ENCODE measurements at regions not wholly inside any gene's neighbourhood (a gene's known extent, or its start where the extent isn't known, plus 50 kb on each side); places are given as distances from the start of the nearest gene placed in this dataset.

DNA sequence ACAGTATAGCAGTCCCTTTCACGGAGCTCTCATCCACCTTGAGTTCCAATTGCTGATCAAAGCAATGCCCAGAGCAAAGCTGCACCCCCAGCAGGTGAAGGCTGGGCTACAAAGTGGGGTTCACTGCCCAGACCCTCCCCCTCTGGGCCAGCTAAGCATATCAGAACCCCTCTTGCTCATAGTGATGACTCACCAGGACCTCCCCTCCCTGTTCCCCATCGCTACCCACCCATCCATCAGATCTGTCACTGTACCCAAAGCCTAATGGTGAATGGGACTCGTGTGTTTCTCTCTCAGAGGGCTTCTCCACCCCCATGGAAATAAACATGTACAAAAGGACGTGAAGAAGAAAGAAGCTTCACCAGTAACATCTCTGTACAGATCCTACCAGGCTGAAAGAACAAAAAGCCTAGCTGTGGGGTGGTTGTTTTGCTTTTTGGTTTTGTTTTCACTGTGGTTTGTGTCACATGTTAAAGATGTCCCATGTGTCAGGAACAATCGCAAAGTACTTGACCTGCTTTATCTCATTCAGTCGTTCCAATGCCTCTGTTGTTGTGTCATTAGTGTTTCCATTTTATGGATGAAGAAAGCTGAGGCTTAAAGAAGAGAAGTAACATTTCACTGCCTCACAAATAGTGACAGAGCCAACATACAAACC, 518.5 kb downstream of the CD83 start:
- DNase-seq (ENCODE audit: low read depth): no peak

DNA sequence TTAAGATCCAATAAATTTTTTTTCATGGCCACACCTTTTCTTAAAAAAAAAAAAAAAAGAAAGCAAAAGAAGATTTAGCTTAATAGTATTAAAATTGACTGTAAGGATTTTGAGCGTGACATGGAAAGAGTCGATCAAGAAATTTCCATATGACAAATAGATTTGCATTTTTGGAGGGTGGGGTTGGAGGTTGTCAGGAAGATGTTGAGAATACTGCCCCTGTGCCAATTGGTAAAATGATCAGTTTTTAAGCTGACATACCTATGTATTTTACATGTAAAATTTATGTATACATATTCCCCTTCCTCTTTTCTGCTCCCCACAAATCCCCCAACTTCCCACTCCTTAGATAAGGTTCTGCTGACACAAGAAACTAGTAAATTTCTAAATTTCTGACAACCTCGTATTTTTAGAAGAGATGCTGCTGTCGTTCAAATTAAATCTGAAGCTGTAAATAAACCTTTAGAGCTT, 520.9 kb downstream of the CD83 start:
- no peak for DNase-seq (ENCODE audit: low read depth)

DNA sequence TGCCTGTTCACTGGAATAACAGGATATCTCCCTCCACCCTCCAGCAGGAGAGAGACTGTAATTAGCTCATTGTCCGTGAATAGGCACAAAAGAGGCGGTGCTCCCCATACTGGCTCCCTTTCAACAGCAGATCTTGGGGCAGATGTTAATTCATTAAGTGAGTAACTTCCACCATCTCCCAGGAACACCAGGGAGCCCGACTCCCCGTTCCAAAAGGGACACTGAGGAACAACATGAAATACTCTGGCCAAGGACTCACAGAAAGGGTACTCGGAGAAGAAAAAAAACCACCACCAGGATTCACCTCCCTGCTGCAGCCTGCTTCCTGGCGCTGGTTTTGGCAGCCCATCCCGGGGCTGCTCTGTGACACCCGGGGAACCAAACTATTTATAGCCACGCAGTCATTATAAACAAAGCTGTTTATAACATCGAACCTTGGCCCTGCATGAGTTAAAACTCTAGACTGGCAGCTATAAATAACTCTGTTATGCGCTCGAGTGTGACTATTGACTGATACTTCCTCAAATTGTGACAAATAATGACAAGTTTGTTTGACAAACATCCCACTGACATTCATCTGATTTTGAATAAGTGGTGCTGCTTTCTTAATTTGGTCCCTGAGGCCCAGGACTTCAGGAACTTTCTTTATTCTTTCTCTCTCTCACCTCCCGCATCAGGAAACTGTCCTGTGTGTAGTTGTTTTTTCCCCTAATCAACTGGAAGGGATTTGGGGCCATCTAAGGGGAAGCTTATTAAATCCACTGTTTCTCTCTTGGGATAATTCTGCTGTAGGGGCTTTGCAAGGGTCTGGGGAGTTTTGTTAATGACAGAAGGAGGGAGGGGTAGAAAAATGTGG, 521.6 kb downstream of the CD83 start:
- no peak for DNase-seq (ENCODE audit: low read depth)

DNA sequence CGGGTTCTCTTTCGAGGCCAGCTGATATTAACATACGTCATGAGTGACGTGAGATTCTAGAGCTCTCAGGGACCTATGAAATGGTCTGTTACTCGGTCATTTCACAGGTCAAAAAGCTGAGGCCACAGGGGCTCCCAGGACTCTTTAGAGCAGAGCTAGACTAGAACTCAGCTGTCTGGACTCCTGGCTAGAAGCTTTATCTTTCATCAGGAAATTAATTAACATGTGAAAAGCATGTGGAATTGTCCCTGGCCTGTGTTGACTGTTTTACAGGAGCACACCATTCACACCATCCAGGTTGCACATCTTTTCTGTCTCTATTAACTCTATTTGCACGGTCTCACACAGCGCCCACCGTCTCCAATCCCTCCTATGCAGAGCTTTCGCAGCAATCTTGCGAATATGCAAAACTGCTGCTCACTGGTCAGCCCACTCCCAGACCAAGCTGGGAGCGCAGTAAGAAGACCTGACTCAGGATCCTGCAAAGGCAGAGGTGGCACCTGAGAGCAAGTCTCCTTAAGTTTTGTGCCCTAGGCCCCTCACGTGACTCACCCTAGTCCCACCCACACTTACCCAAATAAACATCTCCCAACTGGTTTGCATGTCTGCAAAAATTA, 522.5 kb downstream of the CD83 start:
- DNase-seq (ENCODE audit: low read depth): no peak

DNA sequence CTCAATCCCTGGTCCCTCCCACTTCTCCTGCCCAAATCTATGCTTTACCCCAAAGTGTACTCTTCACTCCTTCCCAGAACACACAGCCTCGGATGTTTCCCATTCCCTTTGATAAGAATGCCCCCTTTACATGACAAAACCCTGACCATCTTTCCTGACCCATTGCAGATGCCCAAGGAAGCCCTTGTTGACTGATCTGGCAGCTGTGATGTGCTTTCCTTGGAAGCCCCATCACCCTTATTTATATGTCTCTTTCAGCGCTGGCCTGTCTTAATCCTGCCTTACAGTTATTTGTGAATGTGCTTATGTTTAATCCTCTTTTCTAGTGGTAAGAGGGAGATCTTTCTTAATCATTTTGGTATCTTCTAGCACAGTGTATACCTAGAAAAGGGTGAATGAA, 523.1 kb downstream of the CD83 start:
- DNase-seq (ENCODE audit: low read depth): no peak

DNA sequence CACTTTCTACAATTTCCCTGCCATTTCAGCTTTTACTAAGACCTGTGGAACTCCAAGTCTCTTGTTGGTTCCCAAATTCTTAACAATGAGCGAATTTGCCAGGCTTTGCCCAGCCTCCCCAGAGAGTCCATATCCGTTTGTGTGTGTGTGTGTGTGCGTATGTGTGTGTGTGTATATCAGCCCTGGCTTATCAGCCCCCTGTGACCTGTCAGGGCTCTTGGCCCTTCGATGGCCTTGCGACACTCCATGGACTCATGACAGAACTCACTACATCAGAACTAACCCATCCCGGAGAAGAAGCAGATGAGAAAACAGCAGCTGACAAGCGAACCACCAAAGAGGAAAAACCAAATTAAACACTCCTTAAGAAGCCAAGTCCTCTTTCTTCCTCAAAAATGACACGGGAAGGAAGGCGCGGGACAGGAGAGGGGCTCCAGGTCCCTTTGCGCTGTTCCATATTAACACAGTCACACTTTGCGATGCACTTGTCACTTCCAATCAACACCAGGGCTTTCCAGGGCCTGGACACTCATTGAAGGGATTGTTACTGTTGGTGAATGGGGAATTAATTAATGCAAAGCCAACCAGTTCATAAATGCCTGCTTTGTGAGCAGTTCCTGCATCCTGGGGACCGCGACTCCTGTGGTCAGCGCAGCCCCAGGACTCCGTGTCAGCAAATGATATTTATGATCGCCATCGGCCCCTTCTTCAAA, 524.0 kb downstream of the CD83 start:
- DNase-seq (ENCODE audit: low read depth): no peak

DNA sequence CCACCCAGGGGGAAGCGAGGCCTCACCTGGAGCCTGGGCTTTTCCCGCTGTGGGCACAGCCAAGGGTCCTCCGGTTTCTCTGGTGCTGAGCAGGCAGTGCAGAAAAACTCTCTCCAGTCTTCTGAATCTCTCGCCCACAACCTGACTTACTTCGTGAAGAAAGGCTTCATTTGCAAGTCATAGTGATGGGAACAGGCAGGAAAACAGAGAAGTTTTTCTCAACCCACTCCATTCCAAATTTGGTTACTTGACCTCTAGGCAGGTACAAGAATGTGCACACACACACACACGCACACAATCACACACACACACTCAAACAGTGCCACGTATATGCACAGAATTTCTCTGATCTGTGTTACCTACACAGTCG, 524.5 kb downstream of the CD83 start:
- no peak for DNase-seq (ENCODE audit: low read depth)

DNA sequence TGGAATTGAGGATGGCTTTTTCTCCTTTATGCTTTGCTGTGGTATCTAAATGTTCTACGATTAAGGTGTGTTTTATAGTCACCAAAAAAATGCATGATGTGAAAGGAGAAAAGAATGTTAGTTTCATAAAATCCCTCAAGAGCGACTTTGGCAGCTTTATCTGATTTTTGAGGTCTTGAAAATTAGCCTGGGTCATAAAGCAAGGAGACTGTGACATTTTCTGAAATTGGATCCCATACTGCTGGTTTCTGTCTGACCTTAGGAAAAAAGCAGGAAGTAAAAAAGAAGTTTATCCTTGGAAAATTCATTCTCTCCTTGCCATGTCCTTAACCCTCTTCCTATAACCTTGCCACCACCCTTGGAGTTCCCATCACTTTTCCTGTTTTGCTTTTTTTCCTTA, 525.3 kb downstream of the CD83 start:
- no peak for DNase-seq (ENCODE audit: low read depth)

DNA sequence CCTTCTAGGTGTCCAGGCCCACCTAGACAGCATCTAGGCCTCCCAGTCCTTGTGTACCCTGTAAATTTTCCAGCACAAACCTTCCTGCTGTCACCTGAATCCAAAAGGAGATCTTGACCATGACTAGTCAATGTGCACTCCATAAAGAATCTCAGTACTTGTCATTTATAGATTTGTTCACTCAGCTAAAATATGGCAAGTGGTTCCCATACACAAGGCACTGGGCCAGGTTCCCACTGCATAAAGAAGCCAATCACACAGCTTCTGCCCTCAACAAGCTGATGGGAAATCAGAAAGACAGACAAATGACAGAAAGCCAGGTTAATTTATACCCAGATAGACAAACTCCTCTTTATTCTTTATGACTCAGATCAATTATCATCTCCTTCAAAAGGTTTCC, 526.8 kb downstream of the CD83 start:
- no peak for DNase-seq (ENCODE audit: low read depth)

DNA sequence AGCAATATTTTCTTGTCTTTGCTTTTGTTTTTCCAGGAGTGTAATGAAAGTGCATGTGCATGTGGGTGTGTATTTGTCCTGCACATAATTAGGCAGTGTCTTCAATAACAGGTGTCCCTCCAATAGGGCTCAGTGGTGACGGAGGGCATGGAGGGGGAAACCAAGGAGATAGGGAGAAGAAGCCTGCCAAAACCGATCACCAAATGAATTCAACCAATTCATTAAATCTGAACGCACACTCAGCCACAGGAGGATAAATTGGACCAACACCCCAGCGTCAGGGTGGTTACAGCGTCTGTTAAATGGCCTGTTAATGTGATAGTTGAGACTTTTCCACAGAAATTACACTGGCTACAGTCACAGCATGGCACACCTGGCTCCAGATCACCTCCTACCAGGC, 527.6 kb downstream of the CD83 start:
- DNase-seq (ENCODE audit: low read depth): no peak

DNA sequence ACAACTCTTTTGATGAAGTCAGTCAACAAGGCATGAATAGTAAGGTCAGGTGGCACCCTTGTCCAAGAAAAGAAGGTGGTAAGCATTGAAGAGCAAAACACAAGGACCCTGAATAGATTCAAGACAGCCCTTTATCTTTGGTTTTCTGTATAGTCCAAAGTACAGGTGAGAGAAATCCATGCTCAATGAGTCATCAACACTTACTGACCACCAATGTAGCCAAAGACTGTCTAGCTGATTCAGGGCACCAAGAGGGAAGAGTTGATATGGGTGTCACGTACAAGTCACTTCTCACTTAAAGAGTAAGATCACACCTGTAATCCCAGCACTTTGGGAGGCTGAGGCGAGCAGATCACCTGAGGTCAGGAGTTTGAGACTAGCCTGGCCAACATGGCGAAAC, 528.3 kb downstream of the CD83 start:
- DNase-seq (ENCODE audit: low read depth): no peak

DNA sequence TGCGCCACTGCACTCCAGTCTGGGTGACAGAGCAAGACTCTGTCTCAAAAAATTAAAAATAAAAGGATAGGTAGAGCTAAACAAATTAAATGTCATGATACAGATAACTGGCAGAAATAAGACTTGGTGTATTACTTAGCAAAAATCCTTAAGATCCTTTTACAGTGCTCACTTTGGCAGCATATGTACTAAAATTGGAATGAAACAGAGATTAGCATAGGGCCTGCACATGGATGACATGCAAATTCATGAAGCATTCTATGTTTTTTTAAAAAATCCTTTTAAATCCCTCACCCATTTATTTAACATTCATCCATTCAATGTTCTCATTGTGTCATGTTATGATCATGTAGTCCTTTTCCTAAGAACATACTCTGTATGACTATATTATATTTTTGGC, 528.8 kb downstream of the CD83 start:
- no peak for DNase-seq (ENCODE audit: low read depth)

DNA sequence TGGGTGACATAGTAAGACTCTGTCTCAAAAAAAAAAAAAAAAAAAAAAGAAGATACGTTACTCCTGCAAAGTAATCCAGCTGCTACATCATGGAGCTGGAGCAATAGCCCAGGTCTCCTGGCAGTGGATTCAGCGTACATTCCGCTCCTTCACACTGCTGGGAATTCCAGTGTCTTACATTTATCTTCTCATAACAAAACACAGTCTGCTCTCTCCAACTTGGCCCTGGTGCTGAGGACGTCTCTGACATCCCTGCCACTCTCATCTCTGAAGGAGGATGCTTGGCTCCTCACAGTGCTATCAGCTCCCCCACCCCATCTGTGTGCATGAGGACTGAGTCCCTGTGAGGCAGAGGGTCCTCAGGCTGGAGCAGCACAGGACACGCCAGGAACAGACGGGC, 529.8 kb downstream of the CD83 start:
- peak; percentile 16 for DNase-seq (ENCODE audit: low read depth)

DNA sequence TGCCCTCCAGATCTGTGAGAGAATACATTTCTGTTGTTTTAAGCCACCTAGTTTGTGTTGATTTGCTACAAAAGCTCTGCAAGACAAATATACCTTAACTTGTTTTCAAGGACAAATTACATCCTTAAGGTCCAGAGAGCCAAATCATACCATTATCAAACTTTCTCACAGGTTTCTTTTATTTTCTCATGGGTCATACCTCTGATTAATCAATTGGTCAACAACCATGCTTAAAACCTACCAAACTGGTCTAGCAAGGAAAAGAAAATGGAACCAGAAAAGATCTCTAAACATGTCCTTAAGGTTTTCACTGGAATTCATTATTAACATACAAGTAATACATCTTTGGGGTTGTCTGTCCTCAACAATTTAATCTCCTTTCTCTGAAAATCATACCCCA, 535.0 kb downstream of the CD83 start:
- no peak for DNase-seq (ENCODE audit: low read depth)

DNA sequence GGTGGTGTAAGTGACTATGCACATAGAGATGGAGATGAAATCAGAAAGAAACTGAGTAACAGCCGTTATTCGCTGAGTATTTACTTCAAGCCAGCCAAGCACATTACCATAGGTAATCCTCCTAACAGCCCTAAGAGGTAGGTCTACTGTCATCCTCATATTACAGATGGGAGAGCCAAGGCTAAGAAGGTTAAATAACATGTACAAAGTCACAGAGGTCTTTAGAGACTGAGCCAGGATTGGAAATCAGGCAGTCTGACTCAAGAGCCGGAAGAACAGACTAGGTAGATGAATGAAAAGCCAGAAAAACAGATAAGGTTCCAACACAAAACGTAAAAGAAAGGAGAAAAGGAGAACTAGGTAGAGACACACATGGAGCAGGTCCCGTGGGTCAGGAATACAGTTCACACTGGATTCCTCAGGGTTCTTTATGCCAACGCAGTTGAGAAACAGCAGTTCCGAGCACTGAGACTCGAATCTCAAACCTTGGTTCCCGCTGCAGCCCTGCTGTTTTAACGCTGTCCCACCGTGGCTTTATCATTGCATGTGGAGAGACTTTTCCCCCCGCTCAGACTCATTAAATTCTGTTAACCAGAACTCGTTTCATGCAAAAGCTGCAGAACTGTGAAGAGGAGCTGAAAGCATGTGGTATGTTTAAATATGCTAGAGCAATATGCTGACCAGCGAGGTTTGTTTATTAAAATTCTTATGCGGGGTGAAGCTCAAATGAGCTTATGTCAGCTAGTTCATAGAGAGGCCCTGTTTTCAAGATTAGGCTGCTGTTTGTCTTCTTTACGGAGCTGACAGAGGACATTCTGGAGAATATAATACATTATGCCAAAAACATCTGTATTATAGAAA, 537.9 kb downstream of the CD83 start:
- DNase-seq (ENCODE audit: low read depth): no peak

DNA sequence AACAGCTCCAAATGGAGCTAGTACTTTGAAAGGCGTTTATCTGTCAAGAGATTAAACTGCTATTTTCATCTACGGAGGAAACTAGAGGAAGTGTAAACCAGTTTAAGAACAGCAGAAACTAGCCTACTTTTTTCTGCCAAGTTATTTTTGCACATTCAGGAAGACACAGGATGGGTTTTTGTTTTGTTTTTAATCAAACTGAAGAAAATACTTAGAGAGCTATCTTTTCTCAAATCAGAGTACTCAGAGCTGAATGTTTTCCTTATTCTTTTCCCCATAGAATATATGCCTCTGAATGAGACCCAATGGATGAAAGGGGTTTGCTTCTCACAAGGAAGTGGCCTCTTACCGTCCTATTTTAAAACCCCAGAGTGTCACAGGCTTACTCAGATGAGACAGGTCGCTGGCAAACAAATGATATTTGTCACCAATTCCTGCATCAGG, 538.5 kb downstream of the CD83 start:
- DNase-seq (ENCODE audit: low read depth): no peak

DNA sequence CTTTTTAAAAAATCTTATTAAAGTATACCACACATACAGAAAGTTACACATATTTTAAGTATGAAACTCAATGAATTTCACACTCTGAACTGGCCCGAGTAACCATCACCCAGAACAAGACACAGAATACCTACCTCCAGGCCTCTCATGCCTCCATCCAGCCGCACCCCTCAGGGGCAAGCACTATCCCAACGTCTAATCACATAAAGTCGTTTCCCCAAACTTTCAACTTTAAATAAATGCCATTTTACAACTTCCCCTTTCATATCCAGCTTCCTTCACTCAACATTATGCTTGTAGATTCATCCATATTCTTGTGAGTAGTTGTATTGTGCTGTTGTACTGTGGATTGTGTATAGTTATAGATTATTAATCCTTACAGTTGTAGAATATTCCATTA, 539.1 kb downstream of the CD83 start:
- no peak for DNase-seq (ENCODE audit: low read depth)

DNA sequence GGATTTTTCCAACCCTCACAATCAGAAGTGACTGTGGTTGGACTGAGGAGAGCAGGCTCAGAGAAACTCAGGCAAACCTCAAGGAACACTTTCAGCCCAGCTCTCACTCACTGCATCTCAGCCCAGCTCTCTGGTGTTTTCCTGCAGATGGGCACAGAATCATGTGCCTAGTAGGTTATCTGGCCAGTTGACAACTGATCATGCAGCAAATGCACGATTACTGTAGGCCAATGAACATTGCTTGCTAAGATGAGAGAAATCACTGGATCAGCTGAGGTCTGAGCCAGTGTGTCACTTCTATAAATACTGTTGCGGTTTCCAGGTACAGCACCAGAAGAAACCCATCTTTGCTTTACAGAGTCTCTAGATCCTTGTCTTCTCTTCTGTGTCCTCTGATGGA, 540.5 kb downstream of the CD83 start:
- no peak for DNase-seq (ENCODE audit: low read depth)

DNA sequence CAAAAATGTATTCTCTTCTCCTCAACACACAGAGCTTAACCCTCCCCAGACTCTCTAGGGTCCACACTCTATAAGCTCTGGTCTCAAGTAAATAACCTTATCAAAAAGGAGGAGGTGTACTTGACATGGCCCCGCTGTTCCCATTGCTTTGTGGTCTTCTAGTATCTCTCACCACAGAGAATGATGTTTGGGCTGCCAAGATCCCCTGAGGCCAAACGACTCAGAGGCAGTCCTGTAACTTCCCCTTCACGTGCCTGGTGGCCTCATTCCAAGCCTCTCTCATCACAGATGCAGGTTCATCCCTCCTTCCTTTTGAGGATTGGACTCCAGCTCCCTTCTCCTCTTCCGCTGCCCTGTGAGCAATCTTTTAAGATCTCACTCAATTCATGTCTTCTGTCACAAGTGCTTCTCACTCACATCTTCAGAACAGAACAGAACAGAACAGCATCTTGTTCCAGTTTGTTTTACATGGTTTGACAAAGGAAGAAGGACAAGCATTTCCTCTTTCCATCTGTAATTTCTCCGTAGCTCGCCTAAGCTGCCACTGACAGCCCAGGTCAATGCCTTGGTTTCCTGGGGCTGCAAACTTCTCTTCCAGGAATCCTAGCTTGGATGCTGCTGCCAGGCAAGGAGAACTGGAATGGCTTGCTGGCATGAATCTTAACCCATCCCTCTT, 541.5 kb downstream of the CD83 start:
- no peak for DNase-seq (ENCODE audit: low read depth)

DNA sequence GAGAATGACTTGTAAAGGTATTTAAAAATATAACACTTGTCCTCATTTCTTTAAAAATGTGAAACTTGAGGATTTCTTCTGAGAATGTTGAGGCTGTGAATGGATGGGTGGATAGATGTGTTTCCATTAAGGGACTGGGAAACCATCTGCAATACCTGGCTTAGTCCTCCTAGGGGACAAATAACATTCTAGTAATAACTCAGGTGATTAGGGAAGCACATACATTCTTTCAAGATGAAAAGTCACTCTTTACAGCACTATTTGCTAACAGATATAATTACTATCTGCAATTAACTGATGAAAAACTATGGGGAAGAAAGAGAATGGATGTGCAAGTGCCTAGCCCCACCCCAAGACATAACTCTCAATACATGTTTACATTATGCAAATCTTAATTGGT, 542.3 kb downstream of the CD83 start:
- DNase-seq (ENCODE audit: low read depth): no peak
